HG03439 (cell line): ENCODE measurements at regions not wholly inside any gene's neighbourhood (a gene's known extent, or its start where the extent isn't known, plus 50 kb on each side); places are given as distances from the start of the nearest gene placed in this dataset.
"Not testable (repeated sequence)": the region's sequence is repeated elsewhere in the genome, so short reads cannot be mapped to it uniquely, and the experiment has no call there.

Experiments used
- ATAC-seq: cut with Tn5 transposase; IDR thresholded peaks from one replicate; pipeline ENCODE4 v1.9.1; 2021; ENCODE audit warnings: mild to moderate bottlenecking, moderate library complexity; ENCODE audit not compliant: unreplicated experiment

- no peak for ATAC-seq
Observed at GRCh38 chr12:25864306-25865276, 93.9 kb upstream of the RASSF8 start.

GRCh38 chr12:25866586-25867378 lies 91.7 kb upstream of the RASSF8 start:
- no peak for ATAC-seq

GRCh38 chr12:25868193-25868592 lies 90.3 kb upstream of the RASSF8 start:
- no peak for ATAC-seq

GRCh38 chr12:25872137-25872536 lies 86.3 kb upstream of the RASSF8 start:
- ATAC-seq = no peak

- no peak for ATAC-seq
Observed at GRCh38 chr12:25875661-25876060, 82.8 kb upstream of the RASSF8 start.

- ATAC-seq = no peak
Observed at GRCh38 chr12:25876383-25877045, 82.0 kb upstream of the RASSF8 start.

- no peak for ATAC-seq
Observed at GRCh38 chr12:25877446-25877845, 81.0 kb upstream of the RASSF8 start.

GRCh38 chr12:25882266-25882665 lies 76.2 kb upstream of the RASSF8 start:
- ATAC-seq = no peak

- ATAC-seq = no peak
Observed at GRCh38 chr12:25883026-25883916, 75.2 kb upstream of the RASSF8 start.

- ATAC-seq = no peak
Observed at GRCh38 chr12:25884024-25884919, 74.2 kb upstream of the RASSF8 start.

- no peak for ATAC-seq
Observed at GRCh38 chr12:25884920-25885234, 73.6 kb upstream of the RASSF8 start.

- no peak for ATAC-seq
Observed at GRCh38 chr12:25886396-25886795, 72.1 kb upstream of the RASSF8 start.

GRCh38 chr12:25887367-25887766 lies 71.1 kb upstream of the RASSF8 start:
- ATAC-seq = no peak

GRCh38 chr12:25889185-25889584 lies 69.3 kb upstream of the RASSF8 start:
- no peak for ATAC-seq

GRCh38 chr12:25891095-25891494 lies 67.4 kb upstream of the RASSF8 start:
- not testable (repeated sequence) for ATAC-seq

- no peak for ATAC-seq
Observed at GRCh38 chr12:25894759-25895158, 63.7 kb upstream of the RASSF8 start.

- no peak for ATAC-seq
Observed at GRCh38 chr12:25896981-25897380, 61.5 kb upstream of the RASSF8 start.

GRCh38 chr12:25903603-25904245 lies 54.8 kb upstream of the RASSF8 start:
- ATAC-seq = no peak

GRCh38 chr12:25904442-25904841 lies 54.0 kb upstream of the RASSF8 start:
- no peak for ATAC-seq
